HG02870 (cell line): ENCODE measurements at regions not wholly inside any gene's neighbourhood (a gene's known extent, or its start where the extent isn't known, plus 50 kb on each side); places are given as distances from the start of the nearest gene placed in this dataset.

Experiments
- ATAC-seq: cut with Tn5 transposase; IDR thresholded peaks from one replicate; pipeline ENCODE4 v1.9.1; 2021; ENCODE audit warnings: mild to moderate bottlenecking, moderate library complexity; ENCODE audit not compliant: unreplicated experiment

GRCh38 chr11:134783234-134783633 is 371.2 kb upstream of the B3GAT1 start:
- ATAC-seq: no peak

GRCh38 chr11:134781380-134781866 is 369.4 kb upstream of the B3GAT1 start:
- ATAC-seq: no peak

GRCh38 chr11:134780486-134781147 is 368.6 kb upstream of the B3GAT1 start:
- ATAC-seq: no peak

- no peak for ATAC-seq
Observed at GRCh38 chr11:134779179-134779578, 367.1 kb upstream of the B3GAT1 start.

GRCh38 chr11:134768463-134768862 is 356.4 kb upstream of the B3GAT1 start:
- ATAC-seq: no peak

- ATAC-seq: no peak
Observed at GRCh38 chr11:134765565-134765964, 353.5 kb upstream of the B3GAT1 start.

- ATAC-seq: no peak
Observed at GRCh38 chr11:134764966-134765365, 352.9 kb upstream of the B3GAT1 start.

GRCh38 chr11:134764367-134764766 is 352.3 kb upstream of the B3GAT1 start:
- ATAC-seq: no peak

GRCh38 chr11:134763030-134763388 is 351.0 kb upstream of the B3GAT1 start:
- no peak for ATAC-seq

- ATAC-seq: no peak
Observed at GRCh38 chr11:134762248-134763029, 350.4 kb upstream of the B3GAT1 start.

- no peak for ATAC-seq
Observed at GRCh38 chr11:134761926-134762247, 349.8 kb upstream of the B3GAT1 start.

- ATAC-seq: no peak
Observed at GRCh38 chr11:134761386-134761785, 349.3 kb upstream of the B3GAT1 start.

GRCh38 chr11:134760957-134761356 is 348.9 kb upstream of the B3GAT1 start:
- ATAC-seq: no peak

- no peak for ATAC-seq
Observed at GRCh38 chr11:134760299-134760698, 348.3 kb upstream of the B3GAT1 start.

GRCh38 chr11:134759855-134760254 is 347.8 kb upstream of the B3GAT1 start:
- ATAC-seq: no peak

GRCh38 chr11:134759274-134759673 is 347.2 kb upstream of the B3GAT1 start:
- no peak for ATAC-seq

GRCh38 chr11:134758342-134758931 is 346.4 kb upstream of the B3GAT1 start:
- no peak for ATAC-seq

GRCh38 chr11:134757633-134758032 is 345.6 kb upstream of the B3GAT1 start:
- no peak for ATAC-seq

GRCh38 chr11:134756811-134757540 is 344.9 kb upstream of the B3GAT1 start:
- ATAC-seq: no peak

- ATAC-seq: no peak
Observed at GRCh38 chr11:134755535-134755934, 343.5 kb upstream of the B3GAT1 start.

- no peak for ATAC-seq
Observed at GRCh38 chr11:134754521-134755198, 342.6 kb upstream of the B3GAT1 start.
